OCI-LY7 (cell line): ENCODE measurements at regions not wholly inside any gene's neighbourhood (a gene's known extent, or its start where the extent isn't known, plus 50 kb on each side); places are given as distances from the start of the nearest gene placed in this dataset.
"Not testable (repeated sequence)": the region's sequence is repeated elsewhere in the genome, so short reads cannot be mapped to it uniquely, and the experiment has no call there.

Source experiments
- BruUV-seq: library from RNA; stranded (reverse); fragments of 400-500 nt; replicated peaks from 2 replicates; lab custom pipeline; 2021; lab: Mats Ljungman, UMichigan
- CTCF ChIA-PET: fragments of 300-600 bp; sonication (Branson Sonifier 250); formaldehyde crosslinking; loops from one replicate; lab custom pipeline; 2022; ENCODE audit warnings: antibody characterized with exemption; ENCODE audit not compliant: unreplicated experiment; lab: Charles Lee
- POLR2A ChIA-PET: fragments of 300-600 bp; sonication (Branson Sonifier 250); formaldehyde crosslinking; loops from one replicate; lab custom pipeline; 2022; ENCODE audit warnings: antibody characterized with exemption; lab: Charles Lee
- DNase-seq: peaks from one replicate; pipeline ENCODE4 v3.0.0-alpha.2; 2015; ENCODE audit warnings: low spot score
- H2AFZ ChIP-seq: fragments of 200-600 bp; sonication (generic), shearing (Covaris generic); 2 replicates; pipeline ENCODE4 v1.6.1; 2014; ENCODE audit warnings: mild to moderate bottlenecking, antibody characterized with exemption, low read length, moderate library complexity
- H3K27ac ChIP-seq: fragments of 200-600 bp; sonication (generic); 2 replicates; pipeline ENCODE4 v1.5.1; 2014; ENCODE audit warnings: mixed run types, low read depth, mild to moderate bottlenecking, moderate library complexity, low read length, inconsistent platforms; ENCODE audit not compliant: poor library complexity, severe bottlenecking
- H3K36me3 ChIP-seq: fragments of 200-600 bp; sonication (generic); 2 replicates; pipeline ENCODE4 v1.6.1; 2014; ENCODE audit warnings: mild to moderate bottlenecking, antibody characterized with exemption, low read length, moderate library complexity, mixed read lengths; ENCODE audit not compliant: insufficient read depth
- H3K4me1 ChIP-seq: fragments of 200-600 bp; sonication (generic); 2 replicates; pipeline ENCODE4 v1.5.1; 2014; ENCODE audit warnings: mild to moderate bottlenecking, low read length; ENCODE audit not compliant: insufficient read depth, poor library complexity, severe bottlenecking
- H3K4me2 ChIP-seq: fragments of 200-600 bp; sonication (generic); 2 replicates; pipeline ENCODE4 v1.6.1; 2014; ENCODE audit warnings: mild to moderate bottlenecking, low read length
- H3K4me3 ChIP-seq: fragments of 200-600 bp; sonication (generic); 2 replicates; pipeline ENCODE4 v1.5.1; 2014; ENCODE audit warnings: mild to moderate bottlenecking, low read depth, low read length; ENCODE audit not compliant: poor library complexity, severe bottlenecking
- H3K79me2 ChIP-seq: fragments of 200-600 bp; sonication (generic); 2 replicates; pipeline ENCODE4 v1.6.1; 2016; ENCODE audit warnings: low read depth, mild to moderate bottlenecking, low read length, moderate library complexity, mixed read lengths; ENCODE audit not compliant: insufficient read depth
- H3K9me2 ChIP-seq: fragments of 200-600 bp; sonication (generic); 2 replicates; pipeline ENCODE4 v1.6.1; 2016; ENCODE audit warnings: mild to moderate bottlenecking, low read length, mixed read lengths; ENCODE audit not compliant: insufficient read depth
- H3K9me3 ChIP-seq: fragments of 200-600 bp; sonication (generic); 2 replicates; pipeline ENCODE4 v1.6.1; 2014; ENCODE audit warnings: mild to moderate bottlenecking, mixed run types, low read length, mixed read lengths
- H4K20me1 ChIP-seq: fragments of 200-600 bp; sonication (generic); 2 replicates; pipeline ENCODE4 v1.6.1; 2014; ENCODE audit warnings: mild to moderate bottlenecking, antibody characterized with exemption, low read length, moderate library complexity, mixed read lengths; ENCODE audit not compliant: insufficient read depth
- intact Hi-C: fragments of 100-400 bp; cut with micrococcal nuclease; formaldehyde crosslinking; loops from one replicate; pipeline ENCODE4 v1.10.0; 2022; ENCODE audit not compliant: unreplicated experiment

DNA sequence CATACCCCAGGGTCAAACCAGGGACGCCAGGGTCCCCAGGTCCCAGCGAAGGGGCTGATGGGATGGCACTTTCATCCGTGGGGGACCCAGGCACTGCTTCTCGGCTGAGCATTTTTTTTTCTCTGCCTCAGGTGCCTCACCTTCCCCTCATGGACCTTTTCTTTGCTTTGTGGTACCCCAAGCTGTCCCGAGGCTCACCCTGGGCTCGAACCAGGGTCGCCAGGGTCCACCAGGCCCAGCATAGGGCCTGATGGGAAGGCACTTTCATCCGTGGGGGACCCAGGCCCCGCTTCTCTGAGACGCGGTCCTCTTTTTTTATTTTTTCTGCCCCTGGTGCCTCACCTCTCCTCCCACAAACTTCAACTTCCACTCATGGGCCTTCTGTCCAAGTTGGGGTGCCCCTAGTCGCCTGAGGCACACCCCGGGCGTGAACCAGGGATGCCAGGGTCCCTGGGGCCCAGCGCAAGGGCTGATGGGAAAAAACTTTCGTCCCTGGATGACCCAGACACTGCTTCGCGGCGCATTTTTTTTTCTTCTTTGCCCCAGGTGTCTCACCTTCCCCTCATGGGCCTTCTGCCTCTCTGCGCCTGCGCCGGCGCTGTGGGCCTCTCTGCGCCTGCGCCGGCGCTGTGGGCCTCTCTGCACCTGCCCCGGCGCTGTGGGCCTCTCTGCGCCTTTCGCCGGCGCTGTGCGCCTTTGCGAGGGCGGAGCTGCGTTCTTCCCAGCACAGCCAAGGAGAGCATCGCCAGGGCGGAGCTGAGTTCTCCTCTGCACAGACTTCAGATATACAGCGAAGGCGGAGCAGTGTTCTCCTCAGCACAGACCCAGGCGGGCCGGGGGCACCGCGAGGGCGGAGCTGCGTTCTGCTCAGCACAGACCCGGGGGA, 533.3 kb downstream of the CWH43 start:
- DNase-seq, H3K4me3 ChIP-seq, H3K9me3 ChIP-seq, H3K27ac ChIP-seq, H2AFZ ChIP-seq, H3K4me1 ChIP-seq, H3K79me2 ChIP-seq, H3K4me2 ChIP-seq, H3K9me2 ChIP-seq, H4K20me1 ChIP-seq, CTCF ChIA-PET, BruUV-seq, POLR2A ChIA-PET, intact Hi-C loops, H3K36me3 ChIP-seq: not testable (repeated sequence)

DNA sequence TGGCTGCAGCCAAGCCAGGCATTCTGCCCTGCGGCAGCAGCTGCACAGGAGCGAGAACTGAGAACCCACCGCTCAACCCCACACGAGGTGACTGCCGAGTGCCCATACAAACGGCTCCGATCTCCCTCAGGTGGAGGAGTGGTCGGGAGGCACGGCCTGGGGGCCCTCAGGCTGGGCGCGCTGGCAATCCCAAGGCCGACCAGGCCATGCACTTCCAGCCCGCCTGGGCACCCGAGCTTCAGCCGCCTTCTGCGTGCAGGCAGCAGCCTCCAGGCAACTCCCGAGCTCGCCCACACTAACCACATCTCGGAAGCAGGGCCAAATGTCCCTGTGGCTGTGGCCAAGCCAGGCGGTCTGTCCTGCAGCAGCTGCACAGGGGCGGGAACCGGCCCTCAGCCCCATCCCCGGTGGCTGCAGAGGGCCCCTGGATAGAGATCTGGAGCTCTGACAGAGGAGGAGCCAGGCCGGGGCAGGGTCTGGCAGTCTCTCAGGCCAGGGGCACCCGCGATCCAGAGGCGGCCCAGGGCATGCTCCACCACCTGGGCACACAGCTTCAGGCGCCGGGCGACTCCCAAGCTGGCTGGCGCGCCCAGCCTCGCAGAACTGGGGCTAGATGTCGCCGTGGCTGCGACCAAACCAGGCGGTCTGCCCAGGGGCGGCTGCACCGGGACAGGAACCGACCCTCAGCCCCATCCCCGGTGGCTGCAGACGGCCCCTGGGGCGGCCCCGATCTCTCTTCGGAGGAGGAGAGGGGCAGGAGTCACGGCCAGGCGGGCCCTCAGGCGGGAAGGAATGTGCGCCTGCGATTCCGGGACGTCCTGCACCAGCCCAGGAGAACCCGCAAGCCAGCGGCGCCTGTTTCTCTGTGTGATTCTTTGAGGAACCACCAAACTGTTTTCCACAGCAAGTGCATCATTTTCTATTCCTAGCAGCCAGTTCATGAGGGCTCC, 538.0 kb downstream of the CWH43 start:
- intact Hi-C loops, H3K9me3 ChIP-seq, H3K4me2 ChIP-seq, POLR2A ChIA-PET, BruUV-seq, H3K4me3 ChIP-seq, H2AFZ ChIP-seq, H4K20me1 ChIP-seq, DNase-seq, H3K9me2 ChIP-seq, CTCF ChIA-PET, H3K4me1 ChIP-seq, H3K36me3 ChIP-seq, H3K79me2 ChIP-seq, H3K27ac ChIP-seq: not testable (repeated sequence)

DNA sequence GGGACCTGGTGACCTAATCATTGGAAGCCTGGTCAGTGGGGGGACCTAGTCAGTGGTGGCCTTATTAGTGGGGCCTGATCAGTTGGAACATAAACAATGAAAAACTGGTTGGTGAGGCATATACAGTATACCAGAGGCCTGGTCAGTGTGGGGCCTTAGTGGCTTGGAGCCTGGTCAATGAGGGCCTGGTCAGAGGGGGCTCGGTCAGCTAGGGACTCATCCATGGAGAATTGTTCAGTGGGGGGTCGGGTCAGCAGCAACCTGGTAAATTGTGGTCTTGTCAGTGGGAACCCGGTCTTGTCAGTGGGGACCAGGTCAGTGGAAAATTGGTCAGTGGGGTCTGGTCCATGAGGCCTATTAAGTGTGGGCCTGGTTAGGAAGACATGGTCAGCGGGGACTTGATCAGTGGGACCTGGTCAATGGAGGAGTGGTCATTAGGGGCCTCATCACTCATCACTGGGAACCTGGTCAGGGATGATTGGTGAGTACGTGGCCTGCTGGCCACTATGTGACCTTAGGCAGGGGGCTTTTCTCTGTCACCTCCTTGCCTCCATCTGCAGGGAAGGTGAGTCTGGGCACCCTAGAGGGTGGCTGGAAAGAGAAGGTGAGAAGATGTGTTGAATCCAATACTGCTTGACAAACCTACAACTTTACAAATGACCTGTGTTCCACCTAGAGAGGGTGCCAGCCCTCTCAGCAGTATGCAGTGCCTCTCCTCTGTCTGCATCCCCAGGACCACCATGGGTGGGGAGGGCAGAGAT, 573.0 kb downstream of the CWH43 start:
- H3K4me2 ChIP-seq, H3K36me3 ChIP-seq, H3K79me2 ChIP-seq, H3K9me3 ChIP-seq, CTCF ChIA-PET, H4K20me1 ChIP-seq, H3K4me1 ChIP-seq, H3K9me2 ChIP-seq, BruUV-seq, DNase-seq, H3K4me3 ChIP-seq, POLR2A ChIA-PET, H3K27ac ChIP-seq, intact Hi-C loops, H2AFZ ChIP-seq: not testable (repeated sequence)

DNA sequence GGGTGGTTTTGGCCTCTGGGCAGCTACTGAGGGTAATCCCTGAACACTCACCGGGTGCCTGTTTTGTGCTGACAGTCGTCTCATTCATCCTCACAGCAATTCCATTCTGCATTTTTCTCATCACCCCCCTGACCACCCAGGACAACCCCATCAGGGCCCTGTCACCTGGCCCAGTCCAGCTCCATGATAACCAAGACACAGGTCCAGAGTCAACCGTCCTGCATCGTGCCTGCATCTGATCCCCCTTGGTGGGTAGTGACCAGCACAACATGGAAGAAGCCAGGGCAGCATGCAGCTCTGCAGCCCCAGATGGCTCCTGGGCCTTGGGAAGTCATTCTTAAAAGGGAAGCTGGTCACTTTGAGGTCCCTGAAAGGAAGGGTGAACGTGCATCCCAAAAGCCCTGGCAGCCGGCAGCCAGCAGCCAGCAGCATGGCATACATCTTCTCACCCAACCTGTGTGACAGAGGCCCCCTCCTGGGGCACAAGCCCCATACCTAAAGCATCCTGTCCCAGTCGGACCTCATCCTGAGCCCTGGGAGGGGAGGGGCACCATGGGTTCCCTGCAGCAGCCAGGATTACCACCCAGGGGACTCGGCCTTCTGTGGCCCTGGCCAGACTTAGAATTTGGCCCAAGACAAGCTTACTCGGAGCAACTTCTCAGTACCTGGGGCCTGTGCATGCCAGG, 574.2 kb downstream of the CWH43 start:
- H3K27ac ChIP-seq, H3K4me1 ChIP-seq, BruUV-seq, POLR2A ChIA-PET, H3K9me2 ChIP-seq, H3K4me2 ChIP-seq, DNase-seq, intact Hi-C loops, H2AFZ ChIP-seq, CTCF ChIA-PET, H3K4me3 ChIP-seq, H3K79me2 ChIP-seq, H4K20me1 ChIP-seq, H3K36me3 ChIP-seq, H3K9me3 ChIP-seq: not testable (repeated sequence)

DNA sequence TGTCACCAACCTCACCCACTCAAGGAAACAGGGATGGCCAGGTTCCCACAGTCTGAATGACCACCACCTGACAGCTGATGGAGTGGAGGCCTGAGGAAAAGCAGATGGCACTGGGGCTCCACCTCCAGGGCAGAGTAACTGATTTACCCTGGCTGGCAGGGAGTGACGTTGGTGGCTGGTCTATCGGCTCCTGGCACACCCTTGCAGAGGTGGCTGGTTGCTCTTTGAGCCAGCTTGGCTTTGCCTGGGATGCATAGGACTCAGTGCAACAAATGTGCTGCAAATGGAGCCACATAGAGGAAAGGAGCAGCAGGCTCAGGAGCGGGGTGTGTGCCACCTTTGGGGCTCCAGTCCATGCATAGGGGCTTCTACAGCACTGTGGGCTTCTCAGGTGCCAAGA, 574.8 kb downstream of the CWH43 start:
- intact Hi-C loops, H3K9me3 ChIP-seq, H4K20me1 ChIP-seq, POLR2A ChIA-PET, H3K9me2 ChIP-seq, H3K4me1 ChIP-seq, H3K27ac ChIP-seq, H3K4me3 ChIP-seq, H3K79me2 ChIP-seq, H3K36me3 ChIP-seq, H3K4me2 ChIP-seq, DNase-seq, H2AFZ ChIP-seq, CTCF ChIA-PET, BruUV-seq: not testable (repeated sequence)
